IPS-NIHi7 (cell line): ENCODE measurements at regions not wholly inside any gene's neighbourhood (a gene's known extent, or its start where the extent isn't known, plus 50 kb on each side); places are given as distances from the start of the nearest gene placed in this dataset.

Experiments used
- DNase-seq: peaks from one replicate; pipeline ENCODE4 v3.0.0; 2012; ENCODE audit warnings: mixed read lengths; ENCODE audit errors: extremely low spot score

- DNase-seq, result no peak
Measured at GRCh38 chr4:161225327-161225726, 938.5 kb downstream of the FSTL5 start.

GRCh38 chr4:161222889-161223288 is 940.9 kb downstream of the FSTL5 start:
- no peak for DNase-seq

GRCh38 chr4:161208564-161208963 is 955.2 kb downstream of the FSTL5 start:
- DNase-seq, result no peak

- no peak for DNase-seq
Measured at GRCh38 chr4:161206528-161207080, 957.2 kb downstream of the FSTL5 start.

- no peak for DNase-seq
Measured at GRCh38 chr4:161203865-161204264, 959.9 kb downstream of the FSTL5 start.

GRCh38 chr4:161197912-161198311 is 965.9 kb downstream of the FSTL5 start:
- no peak for DNase-seq

- no peak for DNase-seq
Measured at GRCh38 chr4:161197474-161197873, 966.3 kb downstream of the FSTL5 start.

GRCh38 chr4:161189286-161190134 is 974.3 kb downstream of the FSTL5 start:
- DNase-seq, result no peak

- no peak for DNase-seq
Measured at GRCh38 chr4:161188578-161188977, 975.2 kb downstream of the FSTL5 start.

- no peak for DNase-seq
Measured at GRCh38 chr4:161187569-161187968, 976.2 kb downstream of the FSTL5 start.

GRCh38 chr4:161186750-161187149 is 977.0 kb downstream of the FSTL5 start:
- DNase-seq, result no peak

GRCh38 chr4:161186012-161186411 is 977.8 kb downstream of the FSTL5 start:
- DNase-seq, result no peak

GRCh38 chr4:161183729-161184128 is 980.1 kb downstream of the FSTL5 start:
- no peak for DNase-seq

GRCh38 chr4:161182913-161183312 is 980.9 kb downstream of the FSTL5 start:
- no peak for DNase-seq

- no peak for DNase-seq
Measured at GRCh38 chr4:161178310-161178709, 985.5 kb downstream of the FSTL5 start.

- no peak for DNase-seq
Measured at GRCh38 chr4:161172396-161173026, 991.3 kb downstream of the FSTL5 start.

- DNase-seq, result no peak
Measured at GRCh38 chr4:161167539-161167938, 996.3 kb downstream of the FSTL5 start.

- DNase-seq, result no peak
Measured at GRCh38 chr4:161160718-161161117, 1003.1 kb downstream of the FSTL5 start.

- no peak for DNase-seq
Measured at GRCh38 chr4:161148051-161148450, 1015.7 kb downstream of the FSTL5 start.

- no peak for DNase-seq
Measured at GRCh38 chr4:161143375-161143774, 1020.4 kb downstream of the FSTL5 start.

- no peak for DNase-seq
Measured at GRCh38 chr4:161134795-161135194, 1029.0 kb downstream of the FSTL5 start.

- no peak for DNase-seq
Measured at GRCh38 chr4:161133586-161134276, 1030.1 kb downstream of the FSTL5 start.
